Medulla oblongata (tissue), 1 donor: ENCODE measurements at regions not wholly inside any gene's neighbourhood (a gene's known extent, or its start where the extent isn't known, plus 50 kb on each side); places are given as distances from the start of the nearest gene placed in this dataset.
A peak's percentile ranks its signal among the peaks of the same experiment; 100 is the strongest.

ENCODE experiments used
- DNase-seq: peaks from one replicate; pipeline ENCODE4 v3.0.0-alpha.2; 2015; ENCODE audit errors: extremely low spot score

DNA sequence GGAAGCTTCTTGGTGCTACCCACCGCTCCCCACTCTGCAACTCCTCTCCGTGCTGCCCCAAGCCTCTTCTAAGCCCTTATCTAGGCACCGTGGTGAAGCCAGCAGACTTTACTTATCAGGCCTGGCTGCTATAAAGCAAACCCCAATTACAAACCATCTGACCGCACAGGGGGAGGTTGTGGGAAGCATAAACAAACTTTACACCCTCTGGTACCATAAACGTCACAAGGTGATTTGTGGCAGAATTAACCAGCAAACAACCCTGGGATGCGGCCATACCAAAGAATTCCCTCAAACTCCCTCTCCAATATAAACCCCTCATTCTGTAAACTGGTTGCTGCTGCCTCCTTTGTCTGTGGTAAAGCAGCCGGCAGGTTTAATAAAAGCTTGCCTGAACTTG, 55.2 kb downstream of the MAGEC2 start:
- no peak for DNase-seq

DNA sequence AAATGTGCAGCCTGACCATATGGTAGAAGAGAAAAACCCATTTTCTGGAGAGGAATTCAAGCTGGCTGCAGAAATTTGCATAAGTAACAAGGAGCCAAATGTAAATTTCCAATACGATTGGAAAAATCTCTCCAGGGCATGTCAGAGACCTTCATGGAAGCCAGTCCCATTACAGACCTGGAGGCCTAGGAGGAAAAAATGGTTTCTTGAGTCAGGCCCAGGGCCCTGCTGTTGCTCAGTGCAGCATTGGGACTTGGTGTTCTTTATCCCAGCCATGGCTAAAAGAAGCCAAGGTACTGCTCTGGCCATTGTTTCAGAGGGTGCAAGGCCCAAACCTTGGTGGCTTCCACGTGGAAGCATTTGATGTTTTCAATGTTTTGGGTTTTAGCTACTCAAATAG, 70.6 kb downstream of the MAGEC2 start:
- no peak for DNase-seq

- DNase-seq, result no peak
Observed at GRCh38 chrX:142096253-142096652, 108.8 kb downstream of the MAGEC2 start.

DNA sequence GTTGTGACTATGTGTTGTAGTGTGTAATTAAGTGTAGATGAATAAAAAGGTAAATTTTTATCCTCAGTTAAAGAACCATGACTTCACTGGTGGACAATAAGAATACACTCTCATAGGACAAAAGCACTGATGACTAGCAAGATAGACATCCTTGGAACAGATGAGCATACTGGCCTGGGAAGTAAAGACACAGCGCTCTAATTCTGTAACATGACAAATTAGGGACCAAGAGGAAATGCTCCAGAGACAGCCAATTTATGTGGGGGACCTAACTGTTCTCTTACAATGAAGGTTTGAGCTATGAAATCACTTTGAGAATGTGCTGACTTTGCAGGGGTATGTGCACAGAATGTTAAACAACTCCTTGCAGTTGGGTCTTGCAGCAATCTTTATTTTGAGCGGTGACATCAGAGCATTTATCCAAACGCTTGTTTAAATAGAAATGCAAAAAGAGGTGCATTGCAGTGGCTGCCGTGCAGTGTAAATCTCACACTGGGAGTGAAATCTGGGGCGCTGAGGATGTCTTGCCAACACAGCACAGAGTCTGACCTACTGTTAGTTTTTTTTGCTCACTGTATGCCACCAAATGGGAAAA, 109.3 kb downstream of the MAGEC2 start:
- DNase-seq, result no peak

GRCh38 chrX:142089193-142089592, 115.9 kb downstream of the MAGEC2 start:
- DNase-seq, result peak; percentile 40

- DNase-seq, result no peak
Observed at GRCh38 chrX:142084611-142085010, 120.5 kb downstream of the MAGEC2 start.

DNA sequence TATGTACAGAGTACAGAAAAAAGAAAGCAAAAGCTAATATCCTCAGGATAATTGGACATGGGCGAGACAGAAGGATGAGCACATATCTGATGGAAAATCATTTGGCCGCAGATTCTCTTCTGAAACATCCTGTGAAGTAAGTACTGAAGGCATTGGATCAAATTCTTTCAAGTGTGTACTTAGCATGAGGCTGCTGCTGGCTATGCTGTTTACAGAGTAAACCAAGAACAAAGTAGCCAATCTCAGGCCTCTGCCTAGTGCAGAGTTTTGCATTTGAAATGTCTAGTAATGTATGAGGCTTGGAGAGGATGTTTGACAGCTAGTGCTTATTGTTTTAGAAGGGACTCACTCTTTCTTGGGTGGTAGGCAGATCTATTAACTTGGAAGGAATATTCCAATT, 128.5 kb downstream of the MAGEC2 start:
- no peak for DNase-seq

DNA sequence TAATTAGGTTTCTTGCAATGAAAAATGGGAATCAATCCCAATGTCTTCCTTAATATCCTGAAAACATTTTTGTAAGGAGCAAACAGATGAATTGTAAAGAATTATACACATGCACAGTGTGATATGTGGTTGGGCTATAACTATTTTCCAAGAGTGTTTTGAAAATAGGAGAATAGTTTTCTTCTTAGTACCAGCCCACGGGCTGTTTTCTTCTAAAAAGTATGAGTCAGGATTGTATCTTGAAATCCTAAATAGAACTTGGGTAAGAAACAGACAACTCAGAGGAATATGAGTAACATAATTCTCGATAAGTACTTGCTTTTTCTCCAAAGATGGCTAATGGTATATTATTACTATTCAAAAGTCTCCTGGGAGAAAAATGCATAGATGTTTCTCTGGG, 136.7 kb downstream of the MAGEC2 start:
- no peak for DNase-seq

- no peak for DNase-seq
Observed at GRCh38 chrX:142060191-142060590, 144.9 kb downstream of the MAGEC2 start.

DNA sequence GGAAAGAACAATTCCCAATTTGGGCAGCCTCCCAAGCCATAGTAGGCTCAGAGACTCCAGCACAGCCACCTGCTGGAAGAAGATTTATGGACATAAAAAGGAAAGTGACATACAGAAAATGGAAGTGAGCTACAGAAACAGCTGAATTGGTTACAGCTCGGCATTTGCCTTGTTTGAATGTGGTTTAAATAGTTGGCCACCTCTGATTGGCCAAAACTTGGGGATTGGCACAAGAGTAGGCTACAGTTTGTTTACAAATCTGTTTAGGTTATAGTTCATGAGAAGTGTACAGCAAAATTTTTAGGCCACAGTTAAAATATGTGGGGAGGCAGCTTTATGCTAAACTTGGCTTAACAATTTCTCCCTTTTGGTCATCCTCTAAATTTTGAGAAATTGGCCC, 150.4 kb downstream of the MAGEC1 start:
- no peak for DNase-seq

- DNase-seq, result no peak
Observed at GRCh38 chrX:142052238-142052637, 148.5 kb downstream of the MAGEC1 start.

- no peak for DNase-seq
Observed at GRCh38 chrX:142043196-142043595, 139.5 kb downstream of the MAGEC1 start.

DNA sequence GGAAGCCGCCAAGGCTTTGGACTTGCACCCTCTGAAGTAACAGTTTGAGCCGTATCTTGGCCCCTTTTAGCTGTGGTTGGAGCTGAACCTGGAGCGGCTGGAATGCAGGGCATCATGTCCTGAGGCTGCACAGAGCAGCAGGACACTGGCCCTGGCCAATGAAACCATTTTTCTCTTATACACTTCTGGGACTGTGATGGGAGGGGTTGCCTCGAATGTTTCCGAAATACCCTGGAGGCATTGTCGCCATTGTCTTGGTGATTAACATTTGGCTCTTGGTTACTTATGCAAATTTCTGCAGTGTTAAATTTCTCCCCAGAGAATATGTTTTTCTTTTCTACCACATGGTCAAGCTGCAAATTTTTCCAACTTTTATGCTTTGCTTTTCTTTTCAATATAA, 137.2 kb downstream of the MAGEC1 start:
- no peak for DNase-seq

DNA sequence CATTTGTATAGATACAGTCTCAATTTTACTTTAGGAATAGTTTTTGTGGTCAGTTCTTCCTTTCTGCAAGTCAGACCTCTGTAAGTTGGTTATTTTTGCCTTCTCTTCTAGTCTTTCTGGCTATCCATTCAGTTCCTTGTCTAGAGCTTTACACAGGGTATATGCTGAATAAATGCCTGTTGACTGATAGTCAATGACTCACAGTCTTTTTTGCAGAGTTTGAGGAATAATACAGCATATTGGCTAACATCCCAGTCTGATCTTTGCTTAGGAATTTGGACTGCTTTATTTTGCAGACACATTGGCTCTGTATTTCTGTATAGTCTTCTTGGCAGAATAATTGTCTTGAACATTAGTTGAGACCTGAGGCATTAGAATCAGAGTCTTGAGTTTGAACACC, 132.4 kb downstream of the MAGEC1 start:
- no peak for DNase-seq

DNA sequence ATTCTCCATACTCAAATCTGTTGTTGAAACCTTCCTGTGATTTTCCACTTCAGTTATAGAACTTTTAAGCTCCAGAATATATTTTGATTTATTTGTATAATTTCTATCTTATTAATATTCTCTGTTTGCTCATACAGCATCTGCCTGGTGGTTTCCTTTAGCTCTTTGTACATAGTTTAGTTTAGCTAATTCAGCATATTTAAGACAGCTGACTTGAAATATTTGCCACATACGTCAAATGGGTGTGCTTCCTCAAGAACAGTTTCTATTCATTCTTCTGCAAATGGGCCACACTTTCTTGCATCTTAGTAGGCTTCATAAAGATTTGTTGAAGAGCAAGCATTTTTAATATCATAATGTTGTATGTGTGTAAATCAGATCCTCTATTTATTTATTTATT, 101.8 kb downstream of the MAGEC1 start:
- DNase-seq, result no peak

- DNase-seq, result no peak
Observed at GRCh38 chrX:142002471-142002870, 98.8 kb downstream of the MAGEC1 start.

GRCh38 chrX:142001934-142002333, 98.2 kb downstream of the MAGEC1 start:
- no peak for DNase-seq

- no peak for DNase-seq
Observed at GRCh38 chrX:141989815-141990214, 86.1 kb downstream of the MAGEC1 start.

- no peak for DNase-seq
Observed at GRCh38 chrX:141989134-141989533, 85.4 kb downstream of the MAGEC1 start.

DNA sequence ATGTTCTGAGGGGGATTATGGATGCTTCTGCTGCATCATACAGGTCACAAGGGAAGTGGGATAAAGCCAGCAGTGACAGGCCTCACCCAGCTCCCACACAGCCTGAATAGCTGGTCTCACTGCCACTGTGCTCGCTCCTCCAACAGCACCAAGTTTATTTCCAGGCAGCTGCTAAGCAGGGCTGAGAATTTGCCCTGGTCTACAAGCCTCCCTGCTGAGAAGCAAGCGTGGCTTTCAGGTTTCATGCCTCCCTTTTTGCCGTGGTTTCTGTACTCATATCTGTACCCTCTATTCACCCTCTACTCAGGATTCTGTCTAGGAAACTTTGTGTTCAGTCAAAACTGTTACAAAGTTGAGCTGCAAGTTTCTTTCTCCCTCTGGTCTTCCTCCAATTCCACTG, 78.6 kb downstream of the MAGEC1 start:
- no peak for DNase-seq

DNA sequence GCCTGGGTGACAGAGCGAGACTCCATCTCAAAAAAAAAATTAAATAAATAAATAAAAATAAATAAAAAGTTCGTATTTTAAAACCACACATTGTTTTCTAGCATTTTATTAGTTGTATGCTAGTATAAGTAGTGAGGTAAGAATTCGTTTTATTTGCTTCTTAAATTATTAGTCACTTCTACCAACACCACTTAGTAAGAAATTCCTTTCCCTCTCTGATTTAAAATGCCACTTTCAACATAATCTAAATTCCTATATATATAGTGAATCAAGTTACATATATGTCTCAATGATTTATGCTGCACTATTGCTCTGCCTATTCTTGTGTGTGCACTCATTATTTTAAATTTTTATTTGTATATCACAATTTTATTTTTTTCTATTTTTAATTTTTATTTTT, 72.1 kb downstream of the MAGEC1 start:
- DNase-seq, result no peak

- peak; percentile 33 for DNase-seq
Observed at GRCh38 chrX:141969706-141970105, 66.0 kb downstream of the MAGEC1 start.

DNA sequence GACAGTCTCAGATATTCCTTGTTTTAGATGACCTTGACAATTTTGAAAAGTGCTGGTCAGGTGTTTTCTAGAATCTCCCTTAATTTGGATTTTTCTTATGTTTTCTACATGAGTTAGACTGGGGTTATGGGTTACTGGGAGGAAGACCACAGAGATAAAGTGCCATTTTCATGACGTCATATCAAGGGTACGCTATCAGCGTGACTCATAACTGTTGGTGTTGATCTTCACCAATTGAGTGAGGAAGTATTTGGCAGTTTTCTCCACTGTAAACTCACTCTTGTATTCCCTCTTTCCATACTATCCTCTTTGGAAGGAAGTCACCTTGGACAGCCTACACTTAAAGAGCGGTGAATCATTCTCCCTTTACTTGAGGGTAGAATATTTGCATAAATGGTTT, 56.9 kb downstream of the MAGEC1 start:
- DNase-seq, result no peak
